Activated naive CD4-positive, alpha-beta T cell treated with anti-CD3 and anti-CD28 coated beads, Interleukin-2, amount 50 U/mL, for 72 hours (primary cell): ENCODE measurements at regions not wholly inside any gene's neighbourhood (a gene's known extent, or its start where the extent isn't known, plus 50 kb on each side); places are given as distances from the start of the nearest gene placed in this dataset.
A peak's percentile ranks its signal among the peaks of the same experiment; 100 is the strongest.
"Not testable (repeated sequence)": the region's sequence is repeated elsewhere in the genome, so short reads cannot be mapped to it uniquely, and the experiment has no call there.

ENCODE experiments used
- ATAC-seq, 2 donors: fragments of 150-1000 bp; cut with Tn5 transposase; 2 replicates each; pipeline ENCODE4 v1.10.0; 2021; ENCODE audit warnings: mild to moderate bottlenecking in 2 of 2, moderate library complexity in 2 of 2
- DNase-seq, 2 donors: peaks; one replicate each; pipeline ENCODE4 v3.0.0; 2021 to 2022; ENCODE audit warnings: low spot score in 2 of 2
- H3K27ac Mint-ChIP-seq, 2 donors: one replicate each; pipeline ENCODE4 v1.8.0; 2022; ENCODE audit warnings: mild to moderate bottlenecking in 2 of 2, mixed read lengths in 2 of 2
- H3K36me3 Mint-ChIP-seq, 2 donors: one replicate each; pipeline ENCODE4 v1.8.0; 2022; ENCODE audit warnings: mixed read lengths in 2 of 2
- H3K9me3 Mint-ChIP-seq, 2 donors: one replicate each; pipeline ENCODE4 v1.8.0; 2022; ENCODE audit warnings: mixed read lengths in 2 of 2

- no peak for ATAC-seq
- H3K36me3 Mint-ChIP-seq = peaks cover 0 to 5% of the 10 kb centered on the region in 2 donors
- H3K27ac Mint-ChIP-seq = no peak overlapping the region
- no peak for DNase-seq
- H3K9me3 Mint-ChIP-seq = peaks cover 3 to 4% of the 10 kb centered on the region in 2 donors
Measured at GRCh38 chr16:80004113-80004512, 403.6 kb upstream of the MAF start.

GRCh38 chr16:80002261-80002660, 401.7 kb upstream of the MAF start:
- Mint-ChIP-seq H3K9me3 (peaks cover 3 to 4% of the 10 kb centered on the region in 2 donors), H3K36me3 (peaks cover 0 to 5% of the 10 kb centered on the region in 2 donors)
- no peak for DNase-seq

GRCh38 chr16:79998143-79998542, 397.6 kb upstream of the MAF start:
- Mint-ChIP-seq H3K36me3 (no peaks in the 10 kb centered on the region), H3K27ac (no peak overlapping the region), H3K9me3 (peaks cover 0 to 5% of the 10 kb centered on the region in 2 donors)
- no peak for DNase-seq
- no peak for ATAC-seq

More at GRCh38 chr16:80002261-80002660, 401.7 kb upstream of the MAF start:
- no peak for ATAC-seq
- no peak overlapping the region for H3K27ac Mint-ChIP-seq

GRCh38 chr16:79997257-79997656, 396.7 kb upstream of the MAF start:
- peak in 1 of 2 donors; percentile 7 for DNase-seq
- no peaks in the 10 kb centered on the region for H3K36me3 Mint-ChIP-seq
- no peak for ATAC-seq
- peak overlapping the region in 1 of 2 donors; percentile 68 for H3K27ac Mint-ChIP-seq
- peaks cover 0 to 5% of the 10 kb centered on the region in 2 donors for H3K9me3 Mint-ChIP-seq

- H3K36me3 Mint-ChIP-seq = no peaks in the 10 kb centered on the region
- ATAC-seq (no peak), DNase-seq (no peak)
- no peak overlapping the region for H3K27ac Mint-ChIP-seq
- H3K9me3 Mint-ChIP-seq = peaks cover 0 to 5% of the 10 kb centered on the region in 2 donors
Measured at GRCh38 chr16:79996321-79996720, 395.8 kb upstream of the MAF start.

GRCh38 chr16:79995315-79995714, 394.8 kb upstream of the MAF start:
- no peak for DNase-seq
- no peak for ATAC-seq
- Mint-ChIP-seq H3K9me3 (peaks cover 0 to 5% of the 10 kb centered on the region in 2 donors), H3K27ac (no peak overlapping the region), H3K36me3 (no peaks in the 10 kb centered on the region)

GRCh38 chr16:79994418-79994817, 393.9 kb upstream of the MAF start:
- H3K27ac Mint-ChIP-seq = no peak overlapping the region
- H3K36me3 Mint-ChIP-seq = no peaks in the 10 kb centered on the region
- DNase-seq = no peak
- peaks cover 0 to 5% of the 10 kb centered on the region in 2 donors for H3K9me3 Mint-ChIP-seq
- ATAC-seq = no peak

- Mint-ChIP-seq H3K9me3 (peaks cover 0 to 5% of the 10 kb centered on the region in 2 donors), H3K36me3 (no peaks in the 10 kb centered on the region), H3K27ac (no peak overlapping the region)
- DNase-seq = no peak
- no peak for ATAC-seq
Measured at GRCh38 chr16:79993629-79994209, 393.2 kb upstream of the MAF start.

- H3K27ac Mint-ChIP-seq = no peak overlapping the region
- ATAC-seq (no peak), DNase-seq (no peak)
- no peaks in the 10 kb centered on the region for H3K36me3 Mint-ChIP-seq
- H3K9me3 Mint-ChIP-seq = peaks cover 0 to 5% of the 10 kb centered on the region in 2 donors
Measured at GRCh38 chr16:79991969-79992368, 391.4 kb upstream of the MAF start.

GRCh38 chr16:79988721-79989220, 388.2 kb upstream of the MAF start:
- Mint-ChIP-seq H3K27ac (no peak overlapping the region), H3K36me3 (no peaks in the 10 kb centered on the region), H3K9me3 (peaks cover 0 to 5% of the 10 kb centered on the region in 2 donors)
- DNase-seq (no peak), ATAC-seq (no peak)

GRCh38 chr16:79988089-79988488, 387.6 kb upstream of the MAF start:
- Mint-ChIP-seq H3K27ac (no peak overlapping the region), H3K9me3 (no peaks in the 10 kb centered on the region), H3K36me3 (no peaks in the 10 kb centered on the region)
- no peak for DNase-seq
- no peak for ATAC-seq

- ATAC-seq (no peak), DNase-seq (no peak)
- Mint-ChIP-seq H3K27ac (no peak overlapping the region), H3K9me3 (no peaks in the 10 kb centered on the region), H3K36me3 (no peaks in the 10 kb centered on the region)
Measured at GRCh38 chr16:79986352-79986751, 385.8 kb upstream of the MAF start.

- no peaks in the 10 kb centered on the region for H3K9me3 Mint-ChIP-seq
- ATAC-seq = no peak
Measured at GRCh38 chr16:79985606-79986005, 385.1 kb upstream of the MAF start.

GRCh38 chr16:79984149-79984548, 383.6 kb upstream of the MAF start:
- H3K36me3 Mint-ChIP-seq, H3K27ac Mint-ChIP-seq, H3K9me3 Mint-ChIP-seq, ATAC-seq, DNase-seq: not testable (repeated sequence)

More at GRCh38 chr16:79985606-79986005, 385.1 kb upstream of the MAF start:
- no peaks in the 10 kb centered on the region for H3K36me3 Mint-ChIP-seq
- H3K27ac Mint-ChIP-seq = no peak overlapping the region
- no peak for DNase-seq

GRCh38 chr16:79982862-79983261, 382.3 kb upstream of the MAF start:
- no peaks in the 10 kb centered on the region for H3K9me3 Mint-ChIP-seq
- DNase-seq (no peak), ATAC-seq (no peak)
- H3K27ac Mint-ChIP-seq = no peak overlapping the region
- no peaks in the 10 kb centered on the region for H3K36me3 Mint-ChIP-seq

- Mint-ChIP-seq H3K27ac (no peak overlapping the region), H3K36me3 (no peaks in the 10 kb centered on the region), H3K9me3 (no peaks in the 10 kb centered on the region)
- ATAC-seq (no peak), DNase-seq (no peak)
Measured at GRCh38 chr16:79982361-79982760, 381.8 kb upstream of the MAF start.

GRCh38 chr16:79981814-79982213, 381.3 kb upstream of the MAF start:
- no peaks in the 10 kb centered on the region for H3K36me3 Mint-ChIP-seq
- ATAC-seq = no peak
- no peak overlapping the region for H3K27ac Mint-ChIP-seq

More at GRCh38 chr16:79981814-79982213, 381.3 kb upstream of the MAF start:
- no peak for DNase-seq
- H3K9me3 Mint-ChIP-seq = no peaks in the 10 kb centered on the region
